ENCODE measurements at regions not wholly inside any gene's neighbourhood (a gene's known extent, or its start where the extent isn't known, plus 50 kb on each side); places are given as distances from the start of the nearest gene placed in this dataset.

GRCh38 chr15:70602834-70603560 lies 160.4 kb downstream of the UACA start:
- DNase-seq (ENCODE audit: low read depth in 1 of 2, low spot score in 1 of 2) = no peak
- Histone ChIP-seq H3K4me3 (replicated peaks; ENCODE audit: insufficient read depth, low read length) (no peak overlapping the region), H3K27me3 (ENCODE audit: insufficient read depth, poor library complexity, severe bottlenecking) (no peaks in the 10 kb centered on the region), H3K27ac (replicated peaks) (no peak overlapping the region)
- TF ChIP-seq CTCF (IDR thresholded peaks at IDR 0.05; ENCODE audit: insufficient read depth, low read length) = no peak
- no peak for TF ChIP-seq SPI1 (IDR thresholded peaks at IDR 0.05; ENCODE audit: borderline replicate concordance, low read depth)
- TF ChIP-seq POLR2AphosphoS5 (IDR thresholded peaks at IDR 0.05; ENCODE audit: low read depth) = no peak
- no peak for TF ChIP-seq REST (IDR thresholded peaks at IDR 0.05; ENCODE audit: insufficient replicate concordance, low read depth)

DNA sequence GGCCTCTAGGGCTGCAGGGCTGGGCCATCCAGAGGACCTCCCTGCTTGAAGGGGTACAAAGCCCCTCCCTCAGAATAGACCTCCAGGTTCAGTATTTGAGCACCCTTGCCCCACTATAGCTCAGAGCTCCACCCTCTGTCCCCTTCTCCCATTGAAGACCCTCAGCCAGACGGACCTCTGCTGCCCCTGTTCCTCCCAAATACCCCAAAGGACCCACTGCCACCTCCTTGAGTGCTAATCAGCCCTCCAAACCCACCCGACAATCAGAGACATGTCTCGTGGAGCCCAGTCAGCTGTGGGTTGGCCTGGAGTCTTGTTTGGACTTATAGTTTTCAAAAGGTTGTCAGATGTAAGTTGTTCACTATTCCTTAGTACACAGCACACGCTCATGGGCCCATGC lies 161.1 kb downstream of the UACA start:
- H3K4me3 ChIP-seq (replicated peaks; ENCODE audit: insufficient read depth, low read length) = no peak overlapping the region
- H3K27me3 ChIP-seq (ENCODE audit: insufficient read depth, poor library complexity, severe bottlenecking) = no peaks in the 10 kb centered on the region
- no peak for DNase-seq (ENCODE audit: low read depth in 1 of 2, low spot score in 1 of 2)
- no peak for TF ChIP-seq SPI1 (IDR thresholded peaks at IDR 0.05; ENCODE audit: borderline replicate concordance, low read depth)
- no peak for TF ChIP-seq CTCF (IDR thresholded peaks at IDR 0.05; ENCODE audit: insufficient read depth, low read length)
- TF ChIP-seq REST (IDR thresholded peaks at IDR 0.05; ENCODE audit: insufficient replicate concordance, low read depth) = no peak
- TF ChIP-seq POLR2AphosphoS5 (IDR thresholded peaks at IDR 0.05; ENCODE audit: low read depth) = no peak
- no peak for TF ChIP-seq GABPA (IDR thresholded peaks at IDR 0.05; ENCODE audit: low read depth)
- no peak overlapping the region for H3K27ac ChIP-seq (replicated peaks)

GRCh38 chr15:70597945-70598344 lies 165.4 kb downstream of the UACA start:
- H3K4me3 ChIP-seq (replicated peaks; ENCODE audit: insufficient read depth, low read length) = no peak overlapping the region
- no peaks in the 10 kb centered on the region for H3K27me3 ChIP-seq (ENCODE audit: insufficient read depth, poor library complexity, severe bottlenecking)
- no peak overlapping the region for H3K27ac ChIP-seq (replicated peaks)
- TF ChIP-seq REST (IDR thresholded peaks at IDR 0.05; ENCODE audit: insufficient replicate concordance, low read depth) = no peak
- TF ChIP-seq SPI1 (IDR thresholded peaks at IDR 0.05; ENCODE audit: borderline replicate concordance, low read depth) = no peak
- no peak for TF ChIP-seq GABPA (IDR thresholded peaks at IDR 0.05; ENCODE audit: low read depth)
- TF ChIP-seq POLR2AphosphoS5 (IDR thresholded peaks at IDR 0.05; ENCODE audit: low read depth) = no peak
- no peak for TF ChIP-seq CTCF (IDR thresholded peaks at IDR 0.05; ENCODE audit: insufficient read depth, low read length)
- DNase-seq (ENCODE audit: low read depth in 1 of 2, low spot score in 1 of 2) = no peak
